Lower lobe of right lung (tissue), 2 donors: ENCODE measurements at regions not wholly inside any gene's neighbourhood (a gene's known extent, or its start where the extent isn't known, plus 50 kb on each side); places are given as distances from the start of the nearest gene placed in this dataset.

Experiments used
- ATAC-seq, 2 donors: fragments of 200-7000 bp; cut with Tn5 transposase; one replicate each; pipeline ENCODE4 v1.9.1; 2020 to 2022; ENCODE audit warnings: mild to moderate bottlenecking in 2 of 2, moderate library complexity in 2 of 2
- DNase-seq: peaks from one replicate; pipeline ENCODE4 v3.0.0-alpha.2; 2020
- H3K27ac ChIP-seq: fragments of 200-600 bp; one replicate; pipeline ENCODE4 v1.8.0; 2022
- H3K27me3 ChIP-seq: fragments of 200-600 bp; one replicate; pipeline ENCODE4 v1.8.0; 2022; ENCODE audit warnings: low read depth
- H3K36me3 ChIP-seq: fragments of 200-600 bp; one replicate; pipeline ENCODE4 v1.8.0; 2022; ENCODE audit warnings: mild to moderate bottlenecking
- H3K4me1 ChIP-seq: fragments of 200-600 bp; one replicate; pipeline ENCODE4 v1.8.0; 2022
- H3K4me3 ChIP-seq: fragments of 200-600 bp; one replicate; pipeline ENCODE4 v1.8.0; 2022; ENCODE audit warnings: mild to moderate bottlenecking
- H3K9me3 ChIP-seq: fragments of 200-600 bp; one replicate; pipeline ENCODE4 v1.8.0; 2022
- intact Hi-C: fragments of 100-400 bp; cut with DNase I; formaldehyde crosslinking; loops from one replicate; pipeline ENCODE4 v1.11.0; 2022
- TF ChIP-seq, protein P1 (sequence below): fragments of 200-600 bp; IDR thresholded peaks from one replicate; pipeline ENCODE4 v1.8.0; 2022; ENCODE audit warnings: antibody characterized with exemption, mild to moderate bottlenecking
- donor health status: DM: no; HTN: yes; CAD: no; lungs with severe emphysema.

DNA sequence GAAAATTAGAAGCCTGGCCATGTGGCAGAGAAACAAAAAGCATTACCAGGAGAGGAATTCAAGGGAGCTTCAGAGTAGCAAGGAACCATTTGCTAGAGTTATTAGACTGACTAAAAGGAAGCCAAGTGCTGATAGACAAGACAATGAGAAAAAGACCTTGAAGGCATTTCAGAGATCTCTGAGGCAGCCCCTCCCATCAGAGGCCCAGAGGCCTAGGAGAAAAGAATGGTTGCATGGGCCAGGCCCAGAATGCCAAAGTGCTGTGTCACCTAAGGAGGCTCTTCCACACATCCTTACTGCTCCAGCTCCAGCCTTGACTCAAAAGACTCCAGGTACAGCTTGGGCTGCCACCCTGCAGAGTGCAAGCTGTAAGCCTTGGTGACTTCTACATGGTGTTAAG, 61.8 kb upstream of the POU2AF2 start:
- Histone ChIP-seq H3K27me3 (no peaks in the 10 kb centered on the region), H3K27ac (no peak overlapping the region), H3K9me3 (no peaks in the 10 kb centered on the region), H3K36me3 (no peaks in the 10 kb centered on the region), H3K4me1 (peaks cover 7% of the 10 kb centered on the region), H3K4me3 (no peak overlapping the region)
- intact Hi-C loops: no loop called here
- DNase-seq (no peak), ATAC-seq (no peak)
- TF ChIP-seq, protein P1, sequence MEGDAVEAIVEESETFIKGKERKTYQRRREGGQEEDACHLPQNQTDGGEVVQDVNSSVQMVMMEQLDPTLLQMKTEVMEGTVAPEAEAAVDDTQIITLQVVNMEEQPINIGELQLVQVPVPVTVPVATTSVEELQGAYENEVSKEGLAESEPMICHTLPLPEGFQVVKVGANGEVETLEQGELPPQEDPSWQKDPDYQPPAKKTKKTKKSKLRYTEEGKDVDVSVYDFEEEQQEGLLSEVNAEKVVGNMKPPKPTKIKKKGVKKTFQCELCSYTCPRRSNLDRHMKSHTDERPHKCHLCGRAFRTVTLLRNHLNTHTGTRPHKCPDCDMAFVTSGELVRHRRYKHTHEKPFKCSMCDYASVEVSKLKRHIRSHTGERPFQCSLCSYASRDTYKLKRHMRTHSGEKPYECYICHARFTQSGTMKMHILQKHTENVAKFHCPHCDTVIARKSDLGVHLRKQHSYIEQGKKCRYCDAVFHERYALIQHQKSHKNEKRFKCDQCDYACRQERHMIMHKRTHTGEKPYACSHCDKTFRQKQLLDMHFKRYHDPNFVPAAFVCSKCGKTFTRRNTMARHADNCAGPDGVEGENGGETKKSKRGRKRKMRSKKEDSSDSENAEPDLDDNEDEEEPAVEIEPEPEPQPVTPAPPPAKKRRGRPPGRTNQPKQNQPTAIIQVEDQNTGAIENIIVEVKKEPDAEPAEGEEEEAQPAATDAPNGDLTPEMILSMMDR: no peak

DNA sequence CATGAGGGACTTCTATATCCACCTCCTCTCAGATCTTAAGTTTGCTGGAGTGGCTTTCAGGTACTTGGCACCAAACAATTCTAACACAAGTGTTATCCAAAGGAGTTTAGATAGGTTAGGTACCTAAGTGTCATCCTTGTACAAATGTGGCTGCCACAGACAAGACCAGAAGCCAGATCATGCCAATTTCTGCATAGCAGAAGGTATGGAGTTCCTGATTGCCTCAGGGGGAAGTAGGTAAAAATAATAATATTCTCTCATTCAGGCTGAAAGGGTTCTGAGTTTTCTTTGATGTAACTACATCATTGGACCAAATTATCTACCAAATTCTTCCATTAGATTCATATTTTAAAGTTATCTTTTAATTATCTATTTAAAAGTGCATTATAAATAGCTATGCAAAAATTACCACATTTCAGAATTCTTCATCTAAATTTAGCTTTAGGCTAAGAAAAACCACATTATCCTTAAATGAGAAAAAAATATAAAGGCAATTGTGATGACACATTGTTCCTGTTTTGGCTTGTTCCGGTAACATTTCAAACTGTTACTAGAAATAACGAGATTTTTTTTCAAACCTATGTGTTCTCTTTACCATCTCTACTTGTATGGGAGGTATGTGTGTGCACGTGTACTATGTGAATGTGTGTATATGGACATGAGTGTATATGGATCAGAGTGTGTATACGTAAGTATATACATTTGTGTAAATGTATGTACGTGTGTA, 66.2 kb upstream of the POU2AF2 start:
- H3K27me3 ChIP-seq: no peaks in the 10 kb centered on the region
- TF ChIP-seq, protein P1: no peak
- H3K27ac ChIP-seq: no peak overlapping the region
- H3K4me3 ChIP-seq: no peak overlapping the region
- no peaks in the 10 kb centered on the region for H3K36me3 ChIP-seq
- H3K4me1 ChIP-seq: no peaks in the 10 kb centered on the region
- ATAC-seq (no peak), DNase-seq (no peak)
- no peaks in the 10 kb centered on the region for H3K9me3 ChIP-seq
- intact Hi-C loops: no loop called here

DNA sequence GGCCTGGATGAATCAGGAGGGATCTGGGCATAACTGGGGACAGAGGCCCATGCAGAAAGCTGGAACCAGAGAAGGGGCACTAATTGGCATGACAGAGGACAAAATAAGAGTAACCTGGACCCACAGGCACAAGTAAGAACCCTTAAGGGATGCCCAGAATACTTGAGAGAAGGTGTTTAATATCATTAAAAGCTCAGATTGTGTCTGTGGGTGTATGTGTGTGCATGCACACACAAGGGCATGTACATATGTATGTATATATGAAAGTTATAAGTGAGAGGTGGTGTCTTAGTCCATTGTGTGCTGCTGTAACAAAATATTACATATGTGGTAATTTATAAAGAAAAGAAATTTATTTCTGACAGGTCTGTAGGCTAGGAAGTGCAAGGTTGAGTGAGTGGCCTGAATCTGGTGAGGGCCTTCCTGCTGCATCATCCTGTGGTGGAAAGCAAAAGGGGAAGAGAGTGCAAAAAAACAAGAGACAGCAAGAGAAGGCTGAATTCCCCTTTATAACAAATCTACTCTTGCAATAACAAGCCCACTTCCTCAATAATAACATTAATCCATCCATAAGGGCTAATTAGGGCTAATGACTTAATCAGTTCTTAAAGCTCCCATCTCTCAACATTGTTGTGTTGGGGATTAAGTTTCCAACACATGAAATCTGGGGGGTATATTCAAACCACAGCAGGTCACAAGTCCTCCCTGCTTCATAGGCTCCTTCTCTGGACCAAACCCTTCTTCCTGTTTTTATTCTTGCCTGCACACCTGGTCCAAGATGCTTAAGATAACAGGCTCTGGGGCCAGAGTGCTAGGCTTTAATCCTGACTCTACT, 68.3 kb upstream of the POU2AF2 start:
- DNase-seq (no peak), ATAC-seq (peak; percentile 59 to 77)
- Histone ChIP-seq H3K27me3 (no peaks in the 10 kb centered on the region), H3K9me3 (no peaks in the 10 kb centered on the region), H3K27ac (no peak overlapping the region), H3K36me3 (no peaks in the 10 kb centered on the region), H3K4me1 (no peaks in the 10 kb centered on the region), H3K4me3 (no peak overlapping the region)
- TF ChIP-seq, protein P1: no peak
- intact Hi-C loops: no loop called here

DNA sequence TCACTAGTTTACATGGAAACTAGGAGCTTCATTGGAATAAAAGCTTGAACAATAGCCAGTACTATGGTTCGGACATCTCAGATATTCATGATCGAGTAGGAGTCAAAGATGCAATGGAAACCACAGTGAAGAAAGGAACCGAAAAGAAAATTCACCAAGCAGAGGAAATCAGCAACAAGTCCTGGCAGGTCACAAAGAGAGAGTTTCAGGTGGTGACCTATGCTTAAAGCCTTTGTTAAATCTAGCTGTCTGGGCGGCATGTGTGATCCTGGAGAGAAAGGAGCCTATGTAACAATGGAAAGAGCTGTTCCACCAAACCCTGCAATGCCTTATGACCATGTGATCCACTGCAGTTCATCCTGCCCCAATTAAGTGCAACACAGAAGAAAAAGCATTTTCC, 68.9 kb upstream of the POU2AF2 start:
- Histone ChIP-seq H3K4me1 (no peaks in the 10 kb centered on the region), H3K27ac (no peak overlapping the region), H3K9me3 (no peaks in the 10 kb centered on the region), H3K36me3 (no peaks in the 10 kb centered on the region), H3K27me3 (no peaks in the 10 kb centered on the region), H3K4me3 (no peak overlapping the region)
- DNase-seq (no peak), ATAC-seq (no peak)
- intact Hi-C loops: no loop called here
- TF ChIP-seq, protein P1: no peak

DNA sequence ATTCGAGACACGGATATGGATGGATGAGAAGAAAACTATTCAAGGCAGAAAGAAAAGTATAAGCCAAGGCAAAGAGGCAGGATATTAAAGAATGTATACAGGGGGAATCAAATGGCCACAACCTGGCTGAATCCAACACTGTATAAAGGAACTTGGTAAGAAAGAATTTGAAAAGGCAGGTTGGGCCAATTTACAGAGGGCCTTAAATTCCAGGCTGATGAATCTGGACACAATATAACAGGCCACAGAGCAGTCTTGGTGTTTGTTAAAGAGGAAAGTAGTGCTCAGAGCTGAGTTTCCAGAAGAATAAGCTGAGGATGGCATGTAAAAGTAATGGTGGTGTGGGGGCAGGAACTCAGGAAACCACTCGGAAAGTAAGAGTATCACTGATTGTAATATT, 72.3 kb upstream of the POU2AF2 start:
- DNase-seq: no peak
- TF ChIP-seq, protein P1: no peak
- no peak for ATAC-seq

More for the DNA sequence above, 72.3 kb upstream of the POU2AF2 start:
- intact Hi-C loops: no loop called here
- Histone ChIP-seq H3K9me3 (no peaks in the 10 kb centered on the region), H3K4me1 (no peaks in the 10 kb centered on the region), H3K27me3 (no peaks in the 10 kb centered on the region), H3K4me3 (no peak overlapping the region), H3K27ac (no peak overlapping the region), H3K36me3 (no peaks in the 10 kb centered on the region)
